ENCODE measurements at regions not wholly inside any gene's neighbourhood (a gene's known extent, or its start where the extent isn't known, plus 50 kb on each side); places are given as distances from the start of the nearest gene placed in this dataset.
A peak's percentile ranks its signal among the peaks of the same experiment; 100 is the strongest.
"Not testable (repeated sequence)": the region's sequence is repeated elsewhere in the genome, so short reads cannot be mapped to it uniquely, and the experiment has no call there.

GRCh38 chr6:85356743-85357142 lies 93.1 kb upstream of the NT5E start:
- not testable (repeated sequence) for DNase-seq

DNA sequence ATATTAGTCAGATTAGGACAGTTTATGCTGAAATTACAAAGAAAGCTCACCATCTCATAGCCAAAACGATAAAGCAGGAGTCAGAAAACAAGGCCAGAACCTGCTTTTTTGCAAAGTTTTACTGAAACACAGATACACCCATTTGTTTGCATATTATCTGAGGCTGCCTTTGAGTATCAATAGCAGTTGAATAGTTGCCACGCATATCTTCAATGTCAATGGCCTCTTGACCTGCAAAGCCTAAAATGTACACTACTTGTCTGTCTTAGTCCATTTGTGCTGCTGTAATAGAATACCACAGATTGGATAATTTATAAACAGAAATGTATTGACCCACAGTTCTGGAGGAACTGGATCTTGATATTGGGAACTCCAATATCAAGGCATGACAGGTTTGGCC lies 94.1 kb upstream of the NT5E start:
- DNase-seq = no peak

DNA sequence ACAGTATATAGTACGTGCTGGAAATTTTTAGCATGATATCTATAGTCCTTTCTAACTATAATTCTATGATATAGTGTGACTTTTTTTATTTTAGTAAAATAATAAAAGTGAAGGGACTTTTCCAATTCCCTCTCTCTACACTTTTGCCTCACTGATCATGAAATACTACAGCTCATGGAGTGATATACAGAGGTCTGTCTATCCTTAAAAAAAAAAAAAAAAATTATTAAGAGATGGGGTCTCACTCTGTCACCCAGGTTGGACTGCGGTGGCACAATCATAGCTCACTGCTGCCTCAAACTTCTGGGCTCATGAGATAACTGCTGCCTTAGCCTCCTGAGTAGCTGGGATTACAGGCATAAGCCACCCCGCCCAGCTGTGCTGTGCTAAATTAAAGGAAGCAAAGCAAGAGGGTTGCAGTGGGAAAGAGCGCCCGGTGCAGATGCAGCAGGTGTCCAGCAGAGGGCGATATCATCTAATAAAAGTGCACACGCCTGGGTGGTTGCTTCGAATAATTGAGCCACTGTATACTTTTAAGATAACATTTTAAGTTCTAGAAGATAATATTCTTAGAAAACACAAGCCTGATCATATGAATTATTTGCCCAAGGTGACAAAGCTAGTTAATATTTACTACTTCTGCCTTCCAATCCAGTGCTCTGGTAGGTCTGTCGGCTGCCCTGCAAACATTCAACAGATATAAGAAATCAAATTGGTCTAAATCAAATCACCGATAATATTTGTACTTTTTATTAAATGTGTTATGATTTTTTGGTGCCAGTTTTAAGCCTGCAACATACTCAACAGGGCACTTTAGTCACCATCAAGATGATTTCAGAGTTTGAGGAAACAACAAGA lies 94.9 kb upstream of the NT5E start:
- DNase-seq = peak; percentile 56

DNA sequence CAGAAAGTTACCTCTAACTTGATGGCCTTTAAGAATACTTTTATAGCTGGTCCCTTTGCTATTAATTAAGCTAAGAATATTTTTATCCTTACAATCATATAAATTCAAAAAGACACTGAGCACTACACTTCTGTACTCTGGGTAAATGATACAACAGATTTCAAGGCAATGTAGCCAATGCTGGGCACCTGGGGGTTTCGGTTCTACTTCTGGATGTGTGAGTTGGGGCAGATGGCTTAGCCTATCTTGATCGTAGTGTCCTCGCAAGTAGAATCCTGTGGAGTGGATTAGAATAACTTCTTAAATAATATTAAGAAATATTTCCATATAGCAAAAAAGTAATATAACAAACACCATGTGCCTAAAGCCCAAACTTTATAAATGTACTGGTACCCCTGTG lies 96.9 kb upstream of the NT5E start:
- no peak for DNase-seq

- DNase-seq = no peak
Observed at GRCh38 chr6:85348643-85349042, 101.2 kb upstream of the NT5E start.

- no peak for DNase-seq
Observed at GRCh38 chr6:85347812-85348211, 102.1 kb upstream of the NT5E start.

- DNase-seq = no peak
Observed at GRCh38 chr6:85346196-85346595, 103.7 kb upstream of the NT5E start.

- no peak for DNase-seq
Observed at GRCh38 chr6:85344996-85345395, 104.9 kb upstream of the NT5E start.

DNA sequence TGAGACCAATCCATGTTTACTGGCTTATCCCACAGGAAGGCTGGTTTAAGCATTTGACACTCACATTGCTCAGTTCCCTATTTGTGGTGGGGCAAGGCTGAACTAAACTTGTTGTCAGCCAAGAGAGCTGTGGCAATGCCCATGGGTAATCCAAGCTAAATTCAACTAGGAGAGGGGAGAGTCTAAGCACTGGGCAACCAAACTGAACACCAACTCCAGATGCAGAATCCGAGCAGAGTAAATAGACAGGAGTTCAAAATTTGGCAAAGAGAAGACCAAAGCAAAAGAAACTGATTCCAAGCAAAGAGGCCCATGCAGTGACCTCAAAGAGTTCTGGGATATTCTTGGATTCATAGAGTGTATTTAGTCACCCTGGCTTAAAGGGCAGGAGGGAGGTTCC lies 106.5 kb upstream of the NT5E start:
- no peak for DNase-seq

DNA sequence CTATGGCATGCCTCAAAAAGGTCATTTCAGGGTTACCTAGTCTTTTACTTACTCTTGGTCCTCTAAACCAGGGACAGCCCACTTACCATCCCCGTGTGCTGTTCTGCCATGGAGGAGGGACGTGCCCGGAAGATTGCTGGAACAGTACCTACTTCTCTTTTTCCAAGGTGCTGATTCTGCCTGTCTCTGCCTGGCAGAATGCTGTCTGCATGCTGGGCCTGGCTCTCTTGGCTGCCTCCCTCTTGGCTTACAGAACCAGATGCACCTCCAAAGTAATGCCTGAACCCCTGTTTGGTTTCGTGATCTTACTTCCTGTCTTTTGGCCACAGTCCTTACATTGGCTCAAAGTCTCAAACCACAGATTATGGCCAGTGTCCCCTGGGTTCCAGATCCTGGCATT lies 120.7 kb upstream of the NT5E start:
- no peak for DNase-seq

GRCh38 chr6:85325811-85326210 lies 124.1 kb upstream of the NT5E start:
- DNase-seq = not testable (repeated sequence)

- peak; percentile 50 for DNase-seq
Observed at GRCh38 chr6:85323435-85324040, 126.3 kb upstream of the NT5E start.

- DNase-seq = no peak
Observed at GRCh38 chr6:85322446-85323105, 127.3 kb upstream of the NT5E start.

DNA sequence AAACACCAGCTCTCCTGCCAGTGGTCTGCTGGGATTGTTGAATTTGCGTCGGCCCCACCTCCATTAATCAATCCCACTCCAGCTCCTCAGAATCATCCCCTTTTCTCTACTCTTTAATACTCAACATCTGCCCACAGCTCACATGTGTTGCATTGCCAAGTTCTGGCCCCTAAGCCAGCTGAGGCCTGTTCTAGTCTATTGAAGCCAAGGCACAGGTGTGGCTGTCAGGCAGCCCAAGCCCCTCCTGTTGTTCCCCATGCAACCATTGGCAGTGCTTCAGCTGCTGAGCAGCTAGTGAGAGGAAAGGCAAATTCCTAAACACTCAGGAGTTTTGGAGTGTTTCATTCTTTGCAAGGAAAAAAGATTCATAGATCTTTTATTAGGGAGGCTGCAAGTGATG lies 128.0 kb upstream of the NT5E start:
- DNase-seq = no peak

- no peak for DNase-seq
Observed at GRCh38 chr6:85314586-85314985, 135.3 kb upstream of the NT5E start.

- DNase-seq = no peak
Observed at GRCh38 chr6:85300581-85300980, 149.3 kb upstream of the NT5E start.

GRCh38 chr6:85298553-85298952 lies 151.3 kb upstream of the NT5E start:
- no peak for DNase-seq

DNA sequence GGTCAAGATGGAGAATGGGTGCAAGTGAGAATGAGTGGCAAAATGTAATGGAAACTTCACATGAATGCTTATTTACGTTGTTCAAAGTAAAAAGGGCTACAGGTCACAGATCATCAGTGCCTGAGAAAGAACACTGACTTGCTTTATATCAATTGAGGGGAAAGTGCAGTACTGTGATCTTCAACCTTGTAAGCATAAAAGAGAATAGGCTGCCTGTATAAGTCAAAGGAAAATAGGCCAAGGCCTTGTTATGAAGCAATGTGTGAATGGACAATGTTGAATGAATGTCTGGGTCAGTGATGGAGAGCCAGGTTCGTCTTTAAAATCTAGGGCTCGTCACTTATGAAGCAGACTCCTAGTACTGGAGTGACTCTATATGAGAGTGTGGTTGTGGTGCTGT lies 158.6 kb upstream of the NT5E start:
- no peak for DNase-seq

DNA sequence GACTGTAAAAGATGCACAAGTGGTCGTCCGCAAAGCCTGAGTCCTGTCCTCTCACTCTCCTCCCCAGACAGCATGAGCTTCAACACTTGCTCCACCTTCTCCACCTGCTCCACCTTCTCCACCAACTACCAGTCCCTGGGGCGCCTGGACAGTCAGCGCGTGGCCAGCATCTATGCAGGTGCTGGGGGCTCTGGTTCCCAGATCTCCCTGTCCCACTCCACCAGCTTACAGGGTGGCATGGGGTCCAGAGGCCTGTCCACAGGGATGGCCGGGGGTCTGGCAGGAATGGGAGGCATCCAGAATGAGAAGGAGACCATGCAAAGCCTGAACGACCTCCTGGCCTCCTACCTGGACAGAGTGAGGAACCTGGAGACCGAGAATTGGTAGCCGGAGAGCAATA lies 162.2 kb upstream of the NT5E start:
- DNase-seq = no peak

DNA sequence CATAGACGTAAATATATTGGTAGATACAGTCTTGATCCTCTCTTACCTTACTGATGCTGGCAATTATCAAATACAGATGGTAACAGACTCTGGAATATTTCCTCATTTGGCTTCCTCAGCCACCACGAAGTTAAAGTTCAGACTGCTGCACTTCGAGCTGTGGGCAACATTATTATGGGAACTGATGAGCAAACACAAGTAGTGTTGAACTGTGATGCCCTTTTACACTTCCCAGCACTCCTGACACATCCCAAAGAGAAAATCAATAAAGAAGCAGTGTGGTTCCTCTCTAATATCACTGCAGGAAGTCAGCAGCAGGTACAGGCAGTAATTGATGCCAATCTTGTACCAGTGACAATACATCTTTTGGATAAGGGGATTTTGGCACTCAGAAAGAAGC lies 162.7 kb upstream of the NT5E start:
- DNase-seq = no peak

GRCh38 chr6:85286507-85286906 lies 163.4 kb upstream of the NT5E start:
- DNase-seq = not testable (repeated sequence)

DNA sequence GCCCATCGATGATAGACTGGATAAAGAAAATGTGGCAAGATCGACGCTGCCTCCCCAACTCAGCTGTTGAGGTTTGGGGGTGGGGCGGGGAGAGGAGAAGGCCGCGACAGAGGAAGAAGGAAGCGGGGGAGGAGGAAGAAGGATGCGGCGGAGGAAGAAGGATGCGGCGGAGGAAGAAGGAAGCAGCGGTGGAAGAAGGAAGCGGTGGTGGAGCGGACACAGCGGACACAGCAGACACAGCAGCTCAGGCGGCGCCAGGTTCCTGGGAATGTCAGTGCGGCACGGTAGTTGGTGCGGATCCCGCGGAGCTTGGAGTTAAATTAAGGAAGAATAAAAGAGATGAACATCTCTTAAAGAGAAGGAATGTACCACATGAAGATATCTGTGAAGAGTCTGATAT lies 163.9 kb upstream of the NT5E start:
- DNase-seq = no peak

DNA sequence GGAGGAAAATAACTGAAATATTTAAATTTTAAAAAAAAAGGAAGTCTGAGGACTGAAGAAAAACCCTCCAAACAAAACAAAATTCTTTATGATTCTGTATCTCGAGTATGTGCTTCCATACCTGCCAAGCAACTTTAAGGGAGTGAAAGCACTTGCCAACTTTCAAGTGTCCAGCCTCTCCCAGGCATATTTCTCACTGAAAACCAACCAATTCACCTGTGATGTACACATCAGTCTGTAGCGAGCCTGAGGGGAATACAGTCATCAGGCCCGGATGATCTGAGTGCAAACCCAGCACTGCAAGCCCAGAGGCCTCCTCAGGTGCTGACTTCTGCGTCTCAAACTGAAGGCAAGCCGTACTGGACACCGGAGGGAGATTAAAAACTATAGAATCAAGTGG lies 164.8 kb upstream of the NT5E start:
- no peak for DNase-seq

DNA sequence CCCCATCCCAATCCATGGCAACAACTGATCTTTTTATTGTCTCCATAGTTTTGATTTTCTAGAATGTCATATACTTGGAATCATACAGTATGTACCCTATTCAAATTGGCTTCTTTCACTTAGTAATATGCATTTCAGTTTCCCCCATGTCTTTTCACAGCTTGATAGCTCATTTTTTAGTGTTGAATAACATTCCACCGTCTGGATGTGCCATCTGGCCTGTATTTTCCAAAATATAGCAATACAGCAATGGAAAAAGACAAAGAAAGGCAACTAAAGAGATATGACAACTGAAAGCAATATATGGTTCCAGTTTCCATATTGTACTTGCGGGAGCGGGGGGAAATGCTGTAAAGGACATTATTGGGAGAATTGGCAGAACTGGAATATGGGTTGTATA lies 166.4 kb upstream of the NT5E start:
- no peak for DNase-seq

Data from stimulated activated CD4-positive, alpha-beta T cell treated with anti-CD3 and anti-CD28 coated beads, Interleukin-4, amount 100 ng/mL, for 1 hour (primary cell).